NT2/D1 (cell line): ENCODE measurements at regions not wholly inside any gene's neighbourhood (a gene's known extent, or its start where the extent isn't known, plus 50 kb on each side); places are given as distances from the start of the nearest gene placed in this dataset.

Source experiments
- DNase-seq: peaks from one replicate; pipeline ENCODE4 v3.0.0-alpha.2; 2011; ENCODE audit warnings: low read depth, low spot score
- H3K27me3 ChIP-seq: 2 replicates; pipeline ENCODE4 v1.6.0; 2011; ENCODE audit warnings: mild to moderate bottlenecking; ENCODE audit not compliant: insufficient read length, insufficient read depth
- H3K36me3 ChIP-seq: 2 replicates; pipeline ENCODE4 v1.6.1; 2011; ENCODE audit warnings: mild to moderate bottlenecking, low read length, mixed read lengths; ENCODE audit not compliant: insufficient read depth, insufficient read length
- H3K4me1 ChIP-seq: 2 replicates; pipeline ENCODE4 v1.5.1; 2011; ENCODE audit not compliant: insufficient read depth, insufficient read length
- H3K4me3 ChIP-seq: 2 replicates; pipeline ENCODE4 v1.5.1; 2011; ENCODE audit warnings: low read depth; ENCODE audit not compliant: insufficient read length
- H3K9ac ChIP-seq: 2 replicates; pipeline ENCODE4 v1.6.0; 2011; ENCODE audit warnings: low read depth; ENCODE audit not compliant: insufficient read length
- H3K9me3 ChIP-seq: 2 replicates; pipeline ENCODE4 v1.5.1; 2011; ENCODE audit warnings: mild to moderate bottlenecking, low read length; ENCODE audit not compliant: insufficient read depth
- SUZ12 ChIP-seq: IDR thresholded peaks from 2 replicates; pipeline ENCODE4 v1.6.1; 2011; ENCODE audit not compliant: insufficient read length, insufficient read depth; ENCODE audit errors: extremely low read depth
- YY1 ChIP-seq: IDR thresholded peaks from 2 replicates; pipeline ENCODE4 v1.6.1; 2011; ENCODE audit not compliant: insufficient read length, insufficient read depth
- ZNF274 ChIP-seq: IDR thresholded peaks from 2 replicates; pipeline ENCODE4 v1.6.1; 2011; ENCODE audit warnings: mild to moderate bottlenecking, low read depth, low read length

GRCh38 chr16:64196444-64196843 lies 925.4 kb downstream of the CDH11 start:
- DNase-seq, result no peak
- H3K4me3 ChIP-seq, result no peak overlapping the region
- no peaks in the 10 kb centered on the region for H3K27me3 ChIP-seq
- H3K4me1 ChIP-seq, result no peaks in the 10 kb centered on the region
- no peaks in the 10 kb centered on the region for H3K9me3 ChIP-seq
- TF ChIP-seq SUZ12 (no peak), YY1 (no peak), ZNF274 (no peak)
- H3K36me3 ChIP-seq, result no peaks in the 10 kb centered on the region
- H3K9ac ChIP-seq, result no peak overlapping the region

GRCh38 chr16:64185954-64186353 lies 935.9 kb downstream of the CDH11 start:
- TF ChIP-seq YY1, result no peak
- no peak for TF ChIP-seq SUZ12
- TF ChIP-seq ZNF274, result no peak
- no peak for DNase-seq
- Histone ChIP-seq H3K4me1 (no peaks in the 10 kb centered on the region), H3K9me3 (no peaks in the 10 kb centered on the region), H3K27me3 (no peaks in the 10 kb centered on the region), H3K9ac (no peak overlapping the region), H3K4me3 (no peak overlapping the region), H3K36me3 (no peaks in the 10 kb centered on the region)

- H3K4me3 ChIP-seq, result no peak overlapping the region
- no peaks in the 10 kb centered on the region for H3K27me3 ChIP-seq
- TF ChIP-seq ZNF274 (no peak), YY1 (no peak), SUZ12 (no peak)
- H3K9ac ChIP-seq, result no peak overlapping the region
- DNase-seq, result no peak
- H3K9me3 ChIP-seq, result peaks cover 8% of the 10 kb centered on the region
- no peaks in the 10 kb centered on the region for H3K36me3 ChIP-seq
- no peaks in the 10 kb centered on the region for H3K4me1 ChIP-seq
Measured at GRCh38 chr16:64184156-64184555, 937.7 kb downstream of the CDH11 start.

GRCh38 chr16:64182985-64183384 lies 938.9 kb downstream of the CDH11 start:
- Histone ChIP-seq H3K27me3 (no peaks in the 10 kb centered on the region), H3K4me3 (no peak overlapping the region), H3K9me3 (peaks cover 20% of the 10 kb centered on the region), H3K9ac (no peak overlapping the region), H3K4me1 (no peaks in the 10 kb centered on the region), H3K36me3 (no peaks in the 10 kb centered on the region)
- no peak for TF ChIP-seq YY1
- no peak for TF ChIP-seq ZNF274
- no peak for TF ChIP-seq SUZ12
- no peak for DNase-seq

DNA sequence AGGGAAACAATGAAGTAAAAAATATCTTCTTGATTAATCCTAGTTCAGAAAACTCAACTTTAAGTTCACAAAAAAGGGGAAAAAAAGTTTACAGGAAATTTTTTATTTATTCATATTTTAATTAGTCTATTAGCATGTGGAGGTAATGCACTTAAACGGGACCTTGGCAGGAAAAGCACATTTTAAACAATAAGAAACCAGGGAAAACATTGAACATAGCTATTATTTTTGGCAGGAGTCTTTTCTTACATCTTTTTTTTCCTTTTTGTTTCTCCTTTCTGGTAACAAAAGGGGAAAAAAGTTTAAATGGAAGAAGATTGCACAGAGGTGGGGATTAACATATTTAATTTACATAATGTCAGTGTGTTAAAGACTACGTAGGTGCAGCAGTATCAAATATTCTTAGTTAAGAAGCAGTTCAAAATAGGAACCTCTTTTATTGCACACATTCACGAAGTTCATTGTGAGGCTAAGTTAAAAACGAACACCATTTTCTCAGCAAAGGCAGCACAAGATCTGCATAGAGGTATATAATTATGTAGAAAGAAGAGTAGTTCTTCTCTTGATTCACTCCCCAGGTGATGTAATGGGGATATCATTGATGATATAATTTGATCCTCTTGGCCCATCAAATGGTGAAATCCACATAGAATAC lies 940.5 kb downstream of the CDH11 start:
- Histone ChIP-seq H3K4me3 (no peak overlapping the region), H3K9me3 (peaks cover 28% of the 10 kb centered on the region), H3K4me1 (no peaks in the 10 kb centered on the region), H3K27me3 (no peaks in the 10 kb centered on the region), H3K9ac (no peak overlapping the region), H3K36me3 (no peaks in the 10 kb centered on the region)
- TF ChIP-seq ZNF274 (no peak), SUZ12 (no peak)
- DNase-seq, result no peak

- Histone ChIP-seq H3K36me3 (no peaks in the 10 kb centered on the region), H3K4me3 (no peak overlapping the region), H3K9me3 (peaks cover 28% of the 10 kb centered on the region), H3K27me3 (no peaks in the 10 kb centered on the region), H3K9ac (no peak overlapping the region), H3K4me1 (no peaks in the 10 kb centered on the region)
- no peak for TF ChIP-seq ZNF274
- TF ChIP-seq SUZ12, result no peak
- DNase-seq, result no peak
Measured at GRCh38 chr16:64180136-64180900, 941.5 kb downstream of the CDH11 start.

GRCh38 chr16:64174327-64174726 lies 947.5 kb downstream of the CDH11 start:
- Histone ChIP-seq H3K4me3 (no peak overlapping the region), H3K9me3 (peaks cover 21% of the 10 kb centered on the region), H3K9ac (no peak overlapping the region), H3K4me1 (no peaks in the 10 kb centered on the region), H3K27me3 (no peaks in the 10 kb centered on the region), H3K36me3 (no peaks in the 10 kb centered on the region)
- no peak for DNase-seq
- TF ChIP-seq YY1, result no peak
- no peak for TF ChIP-seq SUZ12
- TF ChIP-seq ZNF274, result no peak

- H3K9me3 ChIP-seq, result peaks cover 6% of the 10 kb centered on the region; the same call in 1 of the 2 replicates
- no peak for TF ChIP-seq ZNF274
- no peak for TF ChIP-seq SUZ12
- no peak for TF ChIP-seq YY1
- H3K9ac ChIP-seq, result no peak overlapping the region
- no peak for DNase-seq
- no peaks in the 10 kb centered on the region for H3K27me3 ChIP-seq
- H3K36me3 ChIP-seq, result no peaks in the 10 kb centered on the region
- no peak overlapping the region for H3K4me3 ChIP-seq
- H3K4me1 ChIP-seq, result no peaks in the 10 kb centered on the region
Measured at GRCh38 chr16:64172652-64173051, 949.2 kb downstream of the CDH11 start.
